Duodenal mucosa (tissue), 2 donors: ENCODE measurements at regions not wholly inside any gene's neighbourhood (a gene's known extent, or its start where the extent isn't known, plus 50 kb on each side); places are given as distances from the start of the nearest gene placed in this dataset.
A peak's percentile ranks its signal among the peaks of the same experiment; 100 is the strongest.

Experiments used
- H3K27ac ChIP-seq: one replicate; pipeline ENCODE4 v1.7.0; 2013; ENCODE audit warnings: low read depth, low read length
- H3K27me3 ChIP-seq, 2 donors: one replicate each; pipeline ENCODE4 v1.7.0; 2013; ENCODE audit warnings: low read length in 2 of 2, control low read depth in 1 of 2; ENCODE audit not compliant: insufficient read depth in 2 of 2, control insufficient read depth in 1 of 2
- H3K36me3 ChIP-seq, 2 donors: one replicate each; pipeline ENCODE4 v1.7.0; 2013; ENCODE audit warnings: low read length in 2 of 2, control low read depth in 1 of 2; ENCODE audit not compliant: insufficient read depth in 2 of 2, control insufficient read depth in 1 of 2
- H3K4me1 ChIP-seq, 2 donors: one replicate each; pipeline ENCODE4 v1.7.0; 2013; ENCODE audit warnings: low read length in 2 of 2, control low read depth in 1 of 2; ENCODE audit not compliant: insufficient read depth in 2 of 2, control insufficient read depth in 1 of 2
- H3K4me3 ChIP-seq, 2 donors: one replicate each; pipeline ENCODE4 v1.7.0; 2013; ENCODE audit warnings: low read length in 2 of 2, low read depth in 1 of 2
- H3K9ac ChIP-seq, 2 donors: one replicate each; pipeline ENCODE4 v1.7.0; 2013; ENCODE audit warnings: low read length in 2 of 2, low read depth in 1 of 2
- H3K9me3 ChIP-seq, 2 donors: one replicate each; pipeline ENCODE4 v1.7.0; 2013; ENCODE audit warnings: low read length in 2 of 2, control low read depth in 1 of 2; ENCODE audit not compliant: control insufficient read depth in 1 of 2

- H3K9ac ChIP-seq = no peak overlapping the region
- H3K27ac ChIP-seq = no peak overlapping the region
- no peaks in the 10 kb centered on the region for H3K27me3 ChIP-seq
- no peaks in the 10 kb centered on the region for H3K36me3 ChIP-seq
- no peaks in the 10 kb centered on the region for H3K4me1 ChIP-seq
- H3K4me3 ChIP-seq = no peak overlapping the region
- H3K9me3 ChIP-seq = no peaks in the 10 kb centered on the region
Measured at GRCh38 chr12:42698213-42698612, 108.7 kb upstream of the PRICKLE1 start.

- no peaks in the 10 kb centered on the region for H3K36me3 ChIP-seq
- H3K9me3 ChIP-seq = no peaks in the 10 kb centered on the region
- no peaks in the 10 kb centered on the region for H3K4me1 ChIP-seq
- H3K4me3 ChIP-seq = no peak overlapping the region
- H3K9ac ChIP-seq = no peak overlapping the region
- H3K27me3 ChIP-seq = no peaks in the 10 kb centered on the region
- H3K27ac ChIP-seq = no peak overlapping the region
Measured at GRCh38 chr12:42696406-42697149, 107.0 kb upstream of the PRICKLE1 start.

- no peak overlapping the region for H3K4me3 ChIP-seq
- no peaks in the 10 kb centered on the region for H3K9me3 ChIP-seq
- H3K27me3 ChIP-seq = no peaks in the 10 kb centered on the region
- H3K27ac ChIP-seq = no peak overlapping the region
- H3K9ac ChIP-seq = no peak overlapping the region
- H3K4me1 ChIP-seq = no peaks in the 10 kb centered on the region
- H3K36me3 ChIP-seq = no peaks in the 10 kb centered on the region
Measured at GRCh38 chr12:42695490-42695995, 106.0 kb upstream of the PRICKLE1 start.

- Histone ChIP-seq H3K36me3 (no peaks in the 10 kb centered on the region), H3K9ac (no peak overlapping the region), H3K27me3 (no peaks in the 10 kb centered on the region), H3K4me3 (no peak overlapping the region), H3K4me1 (no peaks in the 10 kb centered on the region), H3K9me3 (no peaks in the 10 kb centered on the region), H3K27ac (no peak overlapping the region)
Measured at GRCh38 chr12:42692749-42693148, 103.2 kb upstream of the PRICKLE1 start.

GRCh38 chr12:42691991-42692557 is 102.5 kb upstream of the PRICKLE1 start:
- Histone ChIP-seq H3K9me3 (no peaks in the 10 kb centered on the region), H3K9ac (no peak overlapping the region), H3K4me1 (no peaks in the 10 kb centered on the region), H3K27me3 (no peaks in the 10 kb centered on the region), H3K27ac (no peak overlapping the region), H3K36me3 (no peaks in the 10 kb centered on the region), H3K4me3 (peak overlapping the region in 1 of 2 donors; percentile 48)

- no peaks in the 10 kb centered on the region for H3K36me3 ChIP-seq
- no peak overlapping the region for H3K27ac ChIP-seq
- no peaks in the 10 kb centered on the region for H3K4me1 ChIP-seq
- no peaks in the 10 kb centered on the region for H3K27me3 ChIP-seq
- H3K9me3 ChIP-seq = no peaks in the 10 kb centered on the region
- no peak overlapping the region for H3K9ac ChIP-seq
- no peak overlapping the region for H3K4me3 ChIP-seq
Measured at GRCh38 chr12:42690264-42690663, 100.7 kb upstream of the PRICKLE1 start.

GRCh38 chr12:42689699-42690098 is 100.2 kb upstream of the PRICKLE1 start:
- Histone ChIP-seq H3K27ac (no peak overlapping the region), H3K36me3 (no peaks in the 10 kb centered on the region)

GRCh38 chr12:42686514-42687172 is 97.1 kb upstream of the PRICKLE1 start:
- no peak overlapping the region for H3K9ac ChIP-seq
- H3K4me3 ChIP-seq = no peak overlapping the region
- H3K27me3 ChIP-seq = no peaks in the 10 kb centered on the region
- H3K36me3 ChIP-seq = no peaks in the 10 kb centered on the region
- no peaks in the 10 kb centered on the region for H3K4me1 ChIP-seq
- no peak overlapping the region for H3K27ac ChIP-seq
- H3K9me3 ChIP-seq = no peaks in the 10 kb centered on the region

More at GRCh38 chr12:42689699-42690098, 100.2 kb upstream of the PRICKLE1 start:
- no peaks in the 10 kb centered on the region for H3K27me3 ChIP-seq
- no peak overlapping the region for H3K9ac ChIP-seq
- H3K9me3 ChIP-seq = no peaks in the 10 kb centered on the region
- no peaks in the 10 kb centered on the region for H3K4me1 ChIP-seq
- no peak overlapping the region for H3K4me3 ChIP-seq

- Histone ChIP-seq H3K4me3 (no peak overlapping the region), H3K36me3 (no peaks in the 10 kb centered on the region)
Measured at GRCh38 chr12:42684802-42685071, 95.2 kb upstream of the PRICKLE1 start.

GRCh38 chr12:42683933-42684801 is 94.6 kb upstream of the PRICKLE1 start:
- no peaks in the 10 kb centered on the region for H3K9me3 ChIP-seq
- H3K27me3 ChIP-seq = no peaks in the 10 kb centered on the region
- H3K27ac ChIP-seq = no peak overlapping the region
- no peaks in the 10 kb centered on the region for H3K36me3 ChIP-seq
- H3K9ac ChIP-seq = no peak overlapping the region
- H3K4me3 ChIP-seq = no peak overlapping the region
- no peaks in the 10 kb centered on the region for H3K4me1 ChIP-seq

More at GRCh38 chr12:42684802-42685071, 95.2 kb upstream of the PRICKLE1 start:
- no peak overlapping the region for H3K27ac ChIP-seq
- no peak overlapping the region for H3K9ac ChIP-seq
- H3K9me3 ChIP-seq = no peaks in the 10 kb centered on the region
- H3K4me1 ChIP-seq = no peaks in the 10 kb centered on the region
- no peaks in the 10 kb centered on the region for H3K27me3 ChIP-seq
